Ascending aorta (tissue), 2 donors: ENCODE measurements at regions not wholly inside any gene's neighbourhood (a gene's known extent, or its start where the extent isn't known, plus 50 kb on each side); places are given as distances from the start of the nearest gene placed in this dataset.

Experiments used
- DNase-seq, 2 donors: peaks; one replicate each; pipeline ENCODE4 v3.0.0-alpha.2; 2019; ENCODE audit warnings: low spot score in 2 of 2
- H3K27ac ChIP-seq, 2 donors: fragments of 200-600 bp; sonication (generic); one replicate each; pipeline ENCODE4 v1.5.1; 2016 to 2017; ENCODE audit warnings: mild to moderate bottlenecking in 1 of 2
- H3K27me3 ChIP-seq: fragments of 200-600 bp; sonication (generic); one replicate; pipeline ENCODE4 v1.5.1; 2017
- H3K36me3 ChIP-seq, 2 donors: fragments of 200-600 bp; sonication (generic); one replicate each; pipeline ENCODE4 v1.5.1; 2016
- H3K4me1 ChIP-seq, 2 donors: fragments of 200-600 bp; sonication (generic); one replicate each; pipeline ENCODE4 v1.5.1; 2016 to 2017; ENCODE audit warnings: mild to moderate bottlenecking in 1 of 2
- H3K4me3 ChIP-seq, 2 donors: fragments of 200-600 bp; sonication (generic); one replicate each; pipeline ENCODE4 v1.5.1; 2016 to 2017; ENCODE audit warnings: mild to moderate bottlenecking in 1 of 2
- H3K9me3 ChIP-seq, 2 donors: fragments of 200-600 bp; sonication (generic); one replicate each; pipeline ENCODE4 v1.5.1; 2016
- CTCF ChIP-seq, 3 experiments: fragments of 200-600 bp in 2 of 3; fragments of 450-650 bp in 1 of 3; sonication (generic) in 2 of 3; IDR thresholded peaks; one replicate each; pipeline ENCODE4 v1.5.1; 2016 to 2019; ENCODE audit warnings: antibody characterized with exemption in 3 of 3, mild to moderate bottlenecking in 1 of 3, moderate library complexity in 1 of 3
- intact Hi-C: fragments of 100-400 bp; cut with DNase I; formaldehyde crosslinking; loops from one replicate; pipeline ENCODE4 v1.15.1; 2023

DNA sequence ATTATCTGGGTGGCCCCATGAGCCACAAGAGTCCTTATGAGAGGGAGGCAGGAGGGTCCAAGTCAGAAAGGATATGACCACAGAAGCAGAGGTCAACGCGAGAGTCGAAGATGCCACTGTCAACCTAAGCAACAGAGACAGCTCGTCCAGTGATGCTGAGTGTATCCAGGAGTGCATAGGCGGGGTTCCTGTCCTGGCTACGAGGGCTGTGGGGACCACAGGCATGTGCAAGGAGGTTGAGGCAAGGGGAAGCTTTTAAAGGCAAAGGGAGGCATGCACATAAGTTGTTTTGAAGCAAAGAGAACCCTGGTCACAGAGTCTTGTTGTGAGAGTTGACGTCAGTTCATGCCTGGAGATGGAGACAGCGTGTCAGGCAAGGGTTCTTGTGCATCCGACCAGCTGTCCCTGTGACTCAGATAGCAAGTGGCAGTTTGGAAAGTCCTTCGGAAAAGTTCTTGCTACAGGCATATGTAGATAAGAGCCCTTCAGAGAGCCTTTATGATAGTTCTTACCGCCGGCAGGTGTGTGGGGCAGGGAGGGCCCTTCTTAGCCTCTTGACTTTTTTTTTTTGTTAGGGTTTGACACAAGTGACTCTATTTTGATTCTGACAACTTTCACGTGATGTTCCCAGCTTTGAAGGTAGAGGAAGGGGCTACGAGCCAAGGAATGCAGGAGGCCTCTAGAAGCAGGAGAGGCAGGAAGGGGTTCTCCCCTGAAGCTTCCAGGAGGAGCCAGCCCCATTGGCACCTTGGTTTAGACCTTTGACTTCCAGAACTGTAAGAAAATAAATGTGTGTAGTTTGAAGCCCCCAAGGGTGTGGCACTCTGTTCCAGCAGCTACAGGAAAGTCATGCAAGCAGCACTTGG, 66.0 kb upstream of the FCN1 start:
- no peak overlapping the region for H3K4me3 ChIP-seq
- no peaks in the 10 kb centered on the region for H3K36me3 ChIP-seq
- TF ChIP-seq CTCF (IDR thresholded peaks at IDR 0.05) = no peak
- intact Hi-C loops = no loop called here
- DNase-seq = no peak
- peaks cover 0 to 4% of the 10 kb centered on the region in 2 donors for H3K9me3 ChIP-seq
- no peaks in the 10 kb centered on the region for H3K27me3 ChIP-seq
- H3K27ac ChIP-seq = no peak overlapping the region
- H3K4me1 ChIP-seq = no peaks in the 10 kb centered on the region

DNA sequence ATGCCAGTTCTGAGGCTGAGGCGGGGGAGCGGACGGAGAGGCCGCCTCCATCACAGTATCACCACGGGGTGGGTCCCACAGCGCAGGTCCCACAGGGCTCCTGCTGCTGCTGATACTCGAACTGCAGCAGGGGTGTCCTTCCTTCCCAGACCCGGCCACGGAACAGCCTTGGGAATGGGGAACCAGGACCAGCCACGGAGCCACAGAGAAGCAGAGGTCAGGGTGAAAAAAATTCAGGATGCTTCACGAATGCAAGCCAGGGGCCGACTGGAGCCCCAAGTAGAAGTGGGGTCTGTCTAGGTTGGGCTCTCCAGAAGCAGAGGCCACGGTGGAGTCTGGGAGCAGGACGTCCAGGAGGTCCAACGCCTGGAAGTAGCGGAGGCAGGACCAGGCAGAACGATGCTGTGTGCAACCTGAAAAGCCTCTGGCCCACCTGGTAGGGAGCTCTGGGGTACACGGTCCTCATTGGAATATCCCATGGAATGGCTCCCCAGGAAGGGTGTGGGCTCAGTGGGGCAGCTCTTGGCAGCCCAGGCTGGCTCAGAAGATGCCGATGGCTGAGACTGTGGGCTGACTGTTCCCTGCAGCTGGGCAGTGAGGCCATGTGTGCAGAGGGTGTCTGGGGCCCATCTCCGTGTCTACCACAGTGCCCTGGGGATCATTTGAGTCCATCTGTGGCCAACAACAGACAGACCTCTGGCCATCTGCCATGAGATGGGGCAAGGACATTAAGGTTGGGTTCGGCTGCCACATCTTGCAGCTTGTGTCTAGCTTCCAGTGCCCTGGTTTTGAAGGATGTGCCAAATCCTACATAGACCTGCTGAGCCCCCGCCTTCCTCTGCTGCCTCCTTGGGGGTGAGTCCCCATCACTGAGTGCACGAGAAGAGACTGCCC, 66.9 kb upstream of the FCN1 start:
- DNase-seq = peak in 1 of 2 donors; percentile 54
- Histone ChIP-seq H3K4me3 (no peak overlapping the region), H3K9me3 (peaks cover 0 to 4% of the 10 kb centered on the region in 2 donors), H3K27ac (no peak overlapping the region), H3K36me3 (no peaks in the 10 kb centered on the region), H3K4me1 (no peaks in the 10 kb centered on the region), H3K27me3 (no peaks in the 10 kb centered on the region)
- TF ChIP-seq CTCF (IDR thresholded peaks at IDR 0.05) = no peak
- intact Hi-C loops = no loop called here

- no peaks in the 10 kb centered on the region for H3K27me3 ChIP-seq
- TF ChIP-seq CTCF (IDR thresholded peaks at IDR 0.05) = no peak
- no peaks in the 10 kb centered on the region for H3K4me1 ChIP-seq
- H3K9me3 ChIP-seq = peaks cover 0 to 4% of the 10 kb centered on the region in 2 donors
- intact Hi-C loops = no loop called here
- no peak overlapping the region for H3K4me3 ChIP-seq
- H3K27ac ChIP-seq = no peak overlapping the region
- H3K36me3 ChIP-seq = no peaks in the 10 kb centered on the region
- DNase-seq = peak in 1 of 2 donors; percentile 33
Measured at GRCh38 chr9:134985451-134985850, 67.7 kb upstream of the FCN1 start.

- Histone ChIP-seq H3K27me3 (no peaks in the 10 kb centered on the region), H3K4me1 (no peaks in the 10 kb centered on the region), H3K27ac (no peak overlapping the region), H3K4me3 (no peak overlapping the region), H3K36me3 (no peaks in the 10 kb centered on the region), H3K9me3 (peaks cover 0 to 4% of the 10 kb centered on the region in 2 donors)
- no peak for DNase-seq
- TF ChIP-seq CTCF (IDR thresholded peaks at IDR 0.05) = no peak
- intact Hi-C loops = no loop called here
Measured at GRCh38 chr9:134986957-134987356, 69.2 kb upstream of the FCN1 start.

DNA sequence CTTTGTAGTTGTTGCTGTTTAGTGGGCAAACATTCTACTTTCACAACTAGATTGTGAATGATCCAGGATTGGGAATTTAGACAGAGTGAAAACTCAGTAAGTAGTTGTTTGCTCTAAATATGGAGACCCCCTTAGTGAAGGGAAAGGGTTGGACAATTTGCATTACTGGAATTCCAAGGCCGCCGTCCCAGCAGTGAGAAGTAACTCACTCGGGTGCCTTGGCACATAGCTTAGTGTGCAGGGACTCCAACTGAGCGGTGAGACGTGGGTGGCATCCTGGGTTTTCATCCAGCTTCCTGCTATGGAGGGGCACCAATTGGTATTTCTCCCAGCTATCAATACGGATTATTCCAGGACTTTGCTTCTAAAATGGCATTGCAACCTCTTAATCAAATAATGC, 69.7 kb upstream of the FCN1 start:
- Histone ChIP-seq H3K9me3 (peaks cover 0 to 4% of the 10 kb centered on the region in 2 donors), H3K36me3 (no peaks in the 10 kb centered on the region), H3K27me3 (no peaks in the 10 kb centered on the region), H3K4me1 (no peaks in the 10 kb centered on the region), H3K27ac (no peak overlapping the region), H3K4me3 (no peak overlapping the region)
- no peak for TF ChIP-seq CTCF (IDR thresholded peaks at IDR 0.05)
- intact Hi-C loops = no loop called here
- no peak for DNase-seq
